BLaER1 treated with 17β-estradiol and CSF1 and Interleukin-3, amounts not matched to agents 10 nM and 100 nM (cell line): ENCODE measurements at regions not wholly inside any gene's neighbourhood (a gene's known extent, or its start where the extent isn't known, plus 50 kb on each side); places are given as distances from the start of the nearest gene placed in this dataset.
A peak's percentile ranks its signal among the peaks of the same experiment; 100 is the strongest.

Source experiments
- H3K27ac ChIP-seq, 11 experiments: shearing (Covaris generic); formaldehyde crosslinking; 2 replicates each; pipeline ENCODE4 v1.8.1; 2022
- H3K27me3 ChIP-seq, 11 experiments: shearing (Covaris generic); formaldehyde crosslinking; 2 replicates each; pipeline ENCODE4 v1.8.1; 2022
- H3K36me3 ChIP-seq, 11 experiments: shearing (Covaris generic); formaldehyde crosslinking; 2 replicates each; pipeline ENCODE4 v1.8.1; 2022
- H3K4me1 ChIP-seq, 10 experiments: shearing (Covaris generic); formaldehyde crosslinking; 2 replicates each; pipeline ENCODE4 v1.8.1; 2022
- H3K4me2 ChIP-seq, 11 experiments: shearing (Covaris generic); formaldehyde crosslinking; 2 replicates each; pipeline ENCODE4 v1.8.1; 2022
- H3K4me3 ChIP-seq, 10 experiments: shearing (Covaris generic); formaldehyde crosslinking; 2 replicates each; pipeline ENCODE4 v1.8.1; 2022
- H3K9ac ChIP-seq, 11 experiments: shearing (Covaris generic); formaldehyde crosslinking; 2 replicates each; pipeline ENCODE4 v1.8.1; 2022
- H3K9me3 ChIP-seq, 11 experiments: shearing (Covaris generic); formaldehyde crosslinking; replicated peaks in 1 of 11; 2 replicates each; pipeline ENCODE4 v1.8.1; 2022
- H4K20me1 ChIP-seq, 11 experiments: shearing (Covaris generic); formaldehyde crosslinking; 2 replicates each; pipeline ENCODE4 v1.8.1; 2022
- Cebpa-rat ChIP-seq, 11 experiments: shearing (Covaris generic); IDR thresholded peaks; 2 replicates each; pipeline ENCODE4 v1.8.1; 2022

DNA sequence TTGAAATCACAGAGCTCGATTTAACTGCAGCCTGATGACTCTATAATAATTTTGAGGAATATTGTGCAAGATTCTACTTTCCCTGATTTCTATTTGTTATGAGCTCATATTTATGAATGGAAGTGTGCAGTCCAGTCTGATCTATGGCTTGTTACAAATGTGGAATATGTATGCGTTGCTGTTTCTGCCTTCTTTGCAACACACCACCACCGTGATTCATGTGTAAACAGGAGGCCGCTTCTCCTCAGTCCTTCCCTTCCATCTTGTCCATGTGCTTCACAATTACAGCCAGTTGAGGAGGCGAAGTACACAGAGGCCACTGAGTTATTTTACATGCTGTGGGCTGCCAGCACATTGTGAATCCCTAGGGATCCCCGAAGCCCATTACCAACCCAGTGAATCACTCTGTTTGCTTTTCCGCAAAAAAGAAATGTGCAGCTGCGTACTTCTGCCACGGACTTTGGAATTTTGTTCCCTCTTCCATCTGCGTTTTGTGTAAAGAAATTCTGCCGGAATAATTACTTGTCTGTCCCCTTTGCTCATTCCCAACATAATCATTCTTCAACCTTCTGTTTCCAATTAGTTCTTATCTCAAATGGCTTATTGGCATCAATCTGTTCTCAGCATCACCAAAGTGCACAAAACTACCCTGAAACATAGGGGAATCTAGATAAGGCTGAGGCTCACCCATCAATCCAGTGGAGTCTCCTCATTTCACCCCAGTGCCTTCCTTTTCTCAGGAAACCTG, 551.6 kb upstream of the CITED2 start:
- no peak overlapping the region for H3K9ac ChIP-seq
- peaks cover 0 to 10% (median 0%) of the 10 kb centered on the region in 10 experiments; a peak in 6 of 20 replicates for H3K4me1 ChIP-seq
- H3K4me3 ChIP-seq = no peak overlapping the region
- no peaks in the 10 kb centered on the region for H3K27me3 ChIP-seq
- H3K27ac ChIP-seq = no peak overlapping the region
- H3K36me3 ChIP-seq = no peaks in the 10 kb centered on the region
- H4K20me1 ChIP-seq = no peaks in the 10 kb centered on the region
- TF ChIP-seq Cebpa-rat (IDR thresholded peaks at IDR 0.05) = no peak
- no peaks in the 10 kb centered on the region for H3K9me3 ChIP-seq
- H3K4me2 ChIP-seq = no peak overlapping the region

- H4K20me1 ChIP-seq = no peaks in the 10 kb centered on the region
- no peak overlapping the region for H3K27ac ChIP-seq
- H3K27me3 ChIP-seq = no peaks in the 10 kb centered on the region
- TF ChIP-seq Cebpa-rat (IDR thresholded peaks at IDR 0.05) = no peak
- no peak overlapping the region for H3K4me3 ChIP-seq
- H3K4me2 ChIP-seq = no peak overlapping the region
- H3K9me3 ChIP-seq = no peaks in the 10 kb centered on the region
- H3K4me1 ChIP-seq = peaks cover 15 to 30% (median 19%) of the 10 kb centered on the region in 10 experiments
- H3K36me3 ChIP-seq = no peaks in the 10 kb centered on the region
- H3K9ac ChIP-seq = no peak overlapping the region
Measured at GRCh38 chr6:139923964-139924475, 549.6 kb upstream of the CITED2 start.

- Histone ChIP-seq H3K9me3 (no peaks in the 10 kb centered on the region), H4K20me1 (no peaks in the 10 kb centered on the region), H3K27ac (no peak overlapping the region), H3K27me3 (no peaks in the 10 kb centered on the region), H3K4me2 (no peak overlapping the region), H3K36me3 (no peaks in the 10 kb centered on the region), H3K9ac (no peak overlapping the region), H3K4me3 (no peak overlapping the region), H3K4me1 (peaks cover 16 to 36% (median 19%) of the 10 kb centered on the region in 10 experiments)
- TF ChIP-seq Cebpa-rat (IDR thresholded peaks at IDR 0.05) = no peak
Measured at GRCh38 chr6:139922236-139922635, 547.8 kb upstream of the CITED2 start.

- H3K9me3 ChIP-seq = no peaks in the 10 kb centered on the region
- peaks cover 16 to 36% (median 19%) of the 10 kb centered on the region in 10 experiments for H3K4me1 ChIP-seq
- peak overlapping the region in 10 of 11 experiments; percentile 53 to 92 (median 74); a peak in 17 of 22 replicates for H3K4me2 ChIP-seq
- no peaks in the 10 kb centered on the region for H3K36me3 ChIP-seq
- TF ChIP-seq Cebpa-rat (IDR thresholded peaks at IDR 0.05) = no peak
- H3K27ac ChIP-seq = peak overlapping the region in 6 of 11 experiments; percentile 0 to 62 (median 59); a peak in 9 of 22 replicates
- no peaks in the 10 kb centered on the region for H3K27me3 ChIP-seq
- no peaks in the 10 kb centered on the region for H4K20me1 ChIP-seq
- no peak overlapping the region for H3K4me3 ChIP-seq
- H3K9ac ChIP-seq = peak overlapping the region in 4 of 11 experiments; percentile 34 to 45 (median 41); a peak in 5 of 22 replicates
Measured at GRCh38 chr6:139920776-139921100, 546.3 kb upstream of the CITED2 start.

GRCh38 chr6:139920027-139920775, 545.8 kb upstream of the CITED2 start:
- H3K9me3 ChIP-seq = no peaks in the 10 kb centered on the region
- H3K4me3 ChIP-seq = peak overlapping the region in 4 of 10 experiments; percentile 22 to 50 (median 35); a peak in 7 of 20 replicates
- H3K36me3 ChIP-seq = no peaks in the 10 kb centered on the region
- H4K20me1 ChIP-seq = no peaks in the 10 kb centered on the region
- peaks cover 16 to 36% (median 19%) of the 10 kb centered on the region in 10 experiments for H3K4me1 ChIP-seq
- H3K4me2 ChIP-seq = peak overlapping the region; percentile 47 to 92 (median 68)
- peak overlapping the region in 5 of 11 experiments; percentile 15 to 45 (median 38); a peak in 6 of 22 replicates for H3K9ac ChIP-seq
- peak overlapping the region in 6 of 11 experiments; percentile 0 to 62 (median 59); a peak in 10 of 22 replicates for H3K27ac ChIP-seq
- H3K27me3 ChIP-seq = no peaks in the 10 kb centered on the region
- TF ChIP-seq Cebpa-rat (IDR thresholded peaks at IDR 0.05) = no peak

DNA sequence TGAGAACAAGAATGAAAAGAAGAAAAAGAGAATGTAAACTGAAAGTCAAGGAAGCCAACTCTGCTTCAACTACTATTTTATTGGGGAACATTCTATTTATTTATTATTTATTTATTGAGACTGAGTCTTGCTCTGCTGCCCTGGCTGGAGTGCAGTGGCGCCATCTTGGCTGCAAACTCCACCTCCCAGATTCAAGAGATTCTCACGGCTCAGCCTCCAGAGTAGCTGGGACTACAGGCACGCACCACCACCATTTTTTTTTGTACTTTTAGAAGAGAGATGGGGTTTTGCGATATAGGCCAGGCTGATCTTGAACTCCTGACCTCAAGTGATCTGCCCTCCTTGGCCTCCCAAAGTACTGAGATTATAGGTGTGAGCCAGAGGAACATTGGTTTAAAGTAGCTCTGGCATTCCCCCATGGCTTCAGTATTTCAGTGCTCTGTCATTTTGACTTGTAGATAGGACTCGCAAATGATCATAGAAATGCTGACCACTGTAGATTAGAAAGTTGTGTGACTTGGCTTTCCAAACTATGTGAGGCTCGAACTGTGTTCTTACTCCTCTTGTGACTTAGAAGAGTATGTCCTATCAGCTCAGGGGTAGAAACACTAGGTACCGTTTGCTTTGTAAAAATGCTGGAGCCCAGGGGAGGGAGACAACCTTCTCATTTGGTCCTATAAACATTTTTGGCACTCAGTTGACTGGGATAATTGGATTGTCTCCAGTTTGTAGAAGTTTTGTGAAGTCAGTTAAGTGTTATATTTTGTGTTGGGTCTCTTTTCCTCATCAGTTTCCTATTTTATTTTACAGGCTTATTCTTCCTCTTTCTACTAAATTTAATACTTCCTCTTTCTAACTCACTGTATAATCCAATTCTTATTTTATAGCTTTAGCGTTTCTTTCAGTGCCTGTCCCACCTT, 544.9 kb upstream of the CITED2 start:
- no peaks in the 10 kb centered on the region for H4K20me1 ChIP-seq
- H3K4me2 ChIP-seq = peak overlapping the region; percentile 47 to 92 (median 68)
- peaks cover 16 to 36% (median 19%) of the 10 kb centered on the region in 10 experiments for H3K4me1 ChIP-seq
- H3K9ac ChIP-seq = peak overlapping the region in 5 of 11 experiments; percentile 15 to 45 (median 38); a peak in 4 of 22 replicates
- 0 out of 22 replicates have a peak, but pooled peaks cover 0 to 5% (median 0%) of the 10 kb centered on the region in 11 experiments for H3K9me3 ChIP-seq
- no peak for TF ChIP-seq Cebpa-rat (IDR thresholded peaks at IDR 0.05)
- no peaks in the 10 kb centered on the region for H3K36me3 ChIP-seq
- no peaks in the 10 kb centered on the region for H3K27me3 ChIP-seq
- peak overlapping the region in 6 of 11 experiments; percentile 26 to 62 (median 59); a peak in 11 of 22 replicates for H3K27ac ChIP-seq
- peak overlapping the region in 4 of 10 experiments; percentile 22 to 50 (median 35); a peak in 7 of 20 replicates for H3K4me3 ChIP-seq

DNA sequence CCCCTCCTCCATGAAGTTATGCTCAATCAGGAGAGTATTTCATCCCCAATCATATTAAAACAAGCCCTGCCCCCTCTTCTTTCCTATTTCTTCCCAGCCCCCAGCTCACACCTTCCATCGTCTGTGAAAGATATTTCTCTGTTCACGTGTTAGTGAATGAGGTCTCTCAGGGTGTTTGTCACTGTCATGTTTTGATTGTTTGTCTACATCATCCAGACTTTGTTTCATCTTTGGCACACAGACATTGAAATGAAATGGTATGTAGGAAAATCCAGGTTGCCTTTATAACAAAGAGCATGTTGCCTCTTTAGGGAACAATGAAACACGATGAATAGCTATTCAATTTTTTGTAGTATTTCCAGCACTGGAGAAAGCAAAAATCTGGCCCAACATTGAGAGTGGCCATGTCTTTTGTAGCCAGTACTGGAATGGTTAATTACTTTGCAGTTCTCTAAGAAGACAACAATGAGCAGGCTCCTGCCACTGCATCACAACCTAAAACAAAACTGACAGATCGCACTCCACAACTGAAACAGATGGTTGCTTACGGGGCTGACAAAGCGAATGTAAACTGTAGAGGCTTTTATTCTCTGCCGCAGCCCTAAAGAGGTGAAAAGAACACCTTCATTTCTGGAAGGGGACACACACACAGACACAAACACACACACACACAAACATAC, 543.6 kb upstream of the CITED2 start:
- Histone ChIP-seq H3K27me3 (no peaks in the 10 kb centered on the region), H3K27ac (no peak overlapping the region), H4K20me1 (no peaks in the 10 kb centered on the region), H3K9ac (no peak overlapping the region), H3K4me2 (peak overlapping the region in 2 of 11 experiments; percentile 90 to 92; a peak in 2 of 22 replicates), H3K36me3 (no peaks in the 10 kb centered on the region), H3K4me3 (no peak overlapping the region), H3K9me3 (0 out of 22 replicates have a peak, but pooled peaks cover 0 to 5% (median 0%) of the 10 kb centered on the region in 11 experiments), H3K4me1 (peaks cover 16 to 36% (median 19%) of the 10 kb centered on the region in 10 experiments)
- no peak for TF ChIP-seq Cebpa-rat (IDR thresholded peaks at IDR 0.05)

DNA sequence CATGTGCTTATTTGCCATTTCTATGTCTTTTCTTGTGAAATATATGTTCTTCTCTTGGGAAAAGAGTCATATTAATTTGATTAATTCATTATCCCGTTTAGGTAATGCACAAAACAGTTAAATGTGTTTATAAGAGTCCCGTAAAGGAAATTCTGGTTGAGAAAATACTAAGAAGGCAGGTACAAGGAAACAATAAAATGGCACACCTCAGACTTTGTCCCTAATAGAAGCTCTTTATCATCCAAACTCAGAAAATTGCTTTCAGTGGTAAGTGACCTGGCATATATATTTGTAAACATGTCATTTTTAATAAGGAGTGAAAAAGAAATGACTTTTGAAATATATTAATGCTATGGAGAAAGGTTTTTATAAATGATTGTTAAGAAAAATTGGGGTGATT, 540.5 kb upstream of the CITED2 start:
- TF ChIP-seq Cebpa-rat (IDR thresholded peaks at IDR 0.05) = no peak
- Histone ChIP-seq H3K4me3 (no peak overlapping the region), H3K36me3 (no peaks in the 10 kb centered on the region)

More for the DNA sequence above, 540.5 kb upstream of the CITED2 start:
- no peak overlapping the region for H3K27ac ChIP-seq
- no peak overlapping the region for H3K4me2 ChIP-seq
- H3K9ac ChIP-seq = no peak overlapping the region
- H4K20me1 ChIP-seq = no peaks in the 10 kb centered on the region
- H3K27me3 ChIP-seq = no peaks in the 10 kb centered on the region
- H3K9me3 ChIP-seq = 0 out of 22 replicates have a peak, but pooled peaks cover 0 to 5% (median 0%) of the 10 kb centered on the region in 11 experiments
- H3K4me1 ChIP-seq = peaks cover 8 to 19% (median 9%) of the 10 kb centered on the region in 10 experiments
